Cardiac septum (tissue), 1 donor: ENCODE measurements at regions not wholly inside any gene's neighbourhood (a gene's known extent, or its start where the extent isn't known, plus 50 kb on each side); places are given as distances from the start of the nearest gene placed in this dataset.

Source experiments
- DNase-seq: peaks from one replicate; pipeline ENCODE4 v3.0.0-alpha.2; 2020; ENCODE audit warnings: low spot score
- intact Hi-C: fragments of 100-400 bp; cut with DNase I; formaldehyde crosslinking; loops from one replicate; pipeline ENCODE4 v1.14.0; 2022
- donor health status: DM: no; HTN: no; CAD: no.

DNA sequence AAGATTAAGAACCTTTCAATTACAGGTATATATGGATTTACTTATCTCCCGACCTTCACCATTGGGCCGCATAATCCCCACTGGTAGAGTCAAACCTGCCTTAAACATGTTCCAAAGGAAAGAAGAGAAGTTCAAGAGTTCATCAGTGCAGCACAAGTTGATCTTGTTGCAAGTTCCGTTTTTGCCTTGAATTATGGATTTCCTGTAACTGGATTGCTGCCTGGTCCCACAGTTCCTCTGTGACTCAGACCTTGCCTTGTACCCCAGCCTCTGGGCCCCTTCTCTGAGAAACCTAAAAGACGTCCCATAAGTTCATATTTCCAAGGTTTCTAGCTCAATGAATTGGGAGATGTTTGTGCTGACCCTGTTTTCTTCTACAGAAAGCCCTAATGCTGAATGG lies 112.5 kb upstream of the THBS1 start:
- no peak for DNase-seq
- intact Hi-C loops = no loop called here

DNA sequence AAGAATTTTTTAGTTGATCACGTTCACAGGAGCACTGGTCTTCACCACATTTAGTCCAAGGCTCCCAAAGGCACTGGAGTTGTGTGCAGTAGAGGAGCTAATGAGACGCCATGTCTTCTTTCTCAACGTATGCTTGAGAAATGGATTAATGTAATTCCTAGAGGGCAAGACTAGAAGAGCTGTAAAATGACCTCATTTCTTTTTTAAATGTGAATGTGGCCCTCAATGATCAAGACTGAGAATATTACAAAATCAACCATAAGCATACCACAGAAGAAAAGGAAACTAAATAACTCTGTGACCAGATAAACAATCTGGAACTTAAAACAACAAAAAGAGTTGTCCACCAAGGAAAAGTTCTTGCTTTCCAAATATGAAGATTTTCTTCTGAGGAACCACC lies 112.1 kb upstream of the THBS1 start:
- intact Hi-C loops = no loop called here
- no peak for DNase-seq

DNA sequence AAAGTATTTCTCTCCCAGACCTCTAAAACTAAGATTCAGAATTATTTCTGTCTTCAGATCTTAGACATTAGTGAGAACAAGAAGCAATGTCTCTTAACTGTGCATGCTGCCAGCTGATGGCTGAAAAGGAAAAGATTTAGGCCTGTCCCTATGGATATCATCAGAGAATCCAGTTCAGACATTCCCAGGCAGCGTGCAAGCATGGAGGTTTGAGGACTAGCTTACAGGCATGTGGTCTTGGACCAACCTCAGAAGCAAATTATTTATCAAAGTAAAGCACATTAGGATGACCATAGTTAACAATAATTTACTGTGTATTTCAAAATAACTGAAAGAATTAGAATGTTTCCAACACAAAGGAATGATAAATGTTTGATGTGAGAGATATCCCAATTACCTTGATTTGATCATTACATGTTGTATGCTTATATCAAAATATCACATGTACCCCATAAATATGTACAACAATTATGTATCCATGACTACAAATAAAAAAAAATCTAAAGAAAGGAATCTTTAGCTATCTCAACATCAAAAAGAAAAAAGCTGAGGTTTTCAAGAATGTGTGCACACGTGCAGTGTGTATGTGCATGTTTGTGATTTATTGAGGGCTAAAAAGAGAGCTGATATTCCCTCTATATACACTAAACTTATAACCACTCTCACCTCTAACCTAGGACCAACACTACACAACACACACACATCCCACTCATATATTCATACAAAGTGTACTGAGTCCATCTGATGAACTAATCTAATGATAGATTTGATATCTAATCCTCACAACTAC lies 108.9 kb upstream of the THBS1 start:
- intact Hi-C loops = no loop called here
- DNase-seq = no peak

DNA sequence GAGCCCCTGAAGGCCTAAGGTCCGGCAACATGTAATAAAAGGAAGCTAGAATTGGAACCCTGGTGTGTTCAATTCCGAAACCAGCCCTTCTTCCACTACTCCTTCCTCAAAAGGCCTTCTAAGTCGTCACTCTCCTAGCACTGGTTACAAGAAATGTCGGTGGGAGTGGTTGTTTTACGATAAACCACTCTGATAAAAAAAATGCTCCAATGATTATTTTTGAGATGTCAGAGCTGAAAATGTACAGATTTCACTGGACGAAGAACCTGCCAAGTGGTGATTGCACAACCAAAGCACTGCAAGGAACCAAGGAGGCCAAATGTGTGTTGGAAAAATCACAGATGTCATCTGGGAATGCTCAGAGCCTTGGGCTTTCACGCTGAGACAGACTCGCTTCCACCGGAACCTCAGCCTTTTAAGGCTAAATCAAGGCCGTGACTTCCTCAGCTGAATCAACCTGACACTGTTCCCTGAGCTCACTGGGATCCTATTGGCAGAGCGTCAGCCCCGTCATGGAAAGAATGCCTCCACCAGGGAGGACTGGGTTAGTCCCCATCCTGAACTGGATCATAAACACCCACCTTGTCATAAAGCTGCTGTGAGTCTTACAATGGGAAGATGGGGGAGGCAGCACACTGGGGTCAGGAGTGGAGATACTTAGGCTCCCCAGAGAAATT lies 108.1 kb upstream of the THBS1 start:
- DNase-seq = peak; percentile 84
- intact Hi-C loops = no loop called here

- intact Hi-C loops = no loop called here
- DNase-seq = no peak
Observed at GRCh38 chr15:39473298-39473947, 107.5 kb upstream of the THBS1 start.

- no peak for DNase-seq
- intact Hi-C loops = no loop called here
Observed at GRCh38 chr15:39474657-39475056, 106.2 kb upstream of the THBS1 start.

- intact Hi-C loops = no loop called here
Observed at GRCh38 chr15:39478996-39479395, 101.9 kb upstream of the THBS1 start.

GRCh38 chr15:39479911-39480310 lies 101.0 kb upstream of the THBS1 start:
- DNase-seq = no peak
- intact Hi-C loops = no loop called here

More at GRCh38 chr15:39478996-39479395, 101.9 kb upstream of the THBS1 start:
- DNase-seq = no peak

DNA sequence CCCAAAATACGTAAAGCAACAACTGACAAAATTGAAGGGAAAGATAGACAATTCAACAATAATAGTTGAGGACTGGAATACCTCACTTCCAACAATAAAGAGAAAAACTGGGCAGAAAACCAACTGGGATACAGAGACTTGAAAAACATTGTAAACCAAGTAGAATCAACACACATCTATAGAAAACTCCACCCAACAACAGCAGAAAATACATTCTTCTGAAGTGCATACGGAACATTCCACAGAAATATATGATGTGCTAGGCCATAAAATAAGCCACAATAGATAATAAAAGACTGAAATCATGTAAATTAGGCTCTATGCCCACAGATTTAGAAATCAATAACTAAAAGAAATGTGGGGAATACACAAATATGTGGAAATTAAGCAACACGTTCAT lies 98.4 kb upstream of the THBS1 start:
- intact Hi-C loops = no loop called here
- no peak for DNase-seq

GRCh38 chr15:39486621-39487457 lies 94.0 kb upstream of the THBS1 start:
- intact Hi-C loops = no loop called here
- DNase-seq = no peak

DNA sequence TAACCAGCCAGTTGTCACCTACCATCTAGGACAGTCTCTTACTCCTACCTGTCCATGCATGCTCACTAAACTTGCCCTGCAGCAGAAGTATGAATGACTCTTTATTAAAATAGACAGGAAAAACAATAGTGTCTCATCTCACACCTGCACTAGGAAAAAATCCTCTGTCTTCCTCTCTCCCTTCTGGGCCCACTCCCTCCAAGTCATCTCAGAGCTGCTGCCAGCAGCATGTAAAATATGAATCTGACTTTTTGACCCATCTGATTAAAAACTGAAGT lies 93.5 kb upstream of the THBS1 start:
- intact Hi-C loops = no loop called here
- DNase-seq = no peak

GRCh38 chr15:39488516-39488915 lies 92.4 kb upstream of the THBS1 start:
- intact Hi-C loops = no loop called here
- DNase-seq = no peak

DNA sequence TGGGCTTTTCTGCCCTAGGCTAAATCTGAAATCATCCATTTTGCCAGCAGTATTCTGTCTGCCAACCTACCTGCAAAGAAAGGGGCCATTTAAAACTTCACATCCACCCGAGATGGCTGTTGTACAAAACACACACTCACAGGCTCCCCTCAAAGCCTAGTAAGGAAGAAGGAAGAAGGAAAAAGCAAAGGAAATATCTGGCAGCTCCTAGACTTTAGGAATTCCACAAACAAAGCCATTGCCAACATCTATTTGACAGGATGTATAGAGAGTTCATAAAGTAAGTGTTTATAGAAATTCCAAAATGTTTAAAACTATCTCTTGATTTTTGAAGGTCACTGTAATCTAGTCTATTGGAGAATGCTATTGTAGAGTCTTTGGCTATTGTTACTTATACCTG lies 91.9 kb upstream of the THBS1 start:
- intact Hi-C loops = no loop called here
- no peak for DNase-seq

- no peak for DNase-seq
- intact Hi-C loops = loop anchor here (2.0 to 5.0 kb wide), 3 partner anchors 54 to 132 kb away; partner anchors contain the start of gene THBS1
Observed at GRCh38 chr15:39491115-39491885, 89.6 kb upstream of the THBS1 start.

DNA sequence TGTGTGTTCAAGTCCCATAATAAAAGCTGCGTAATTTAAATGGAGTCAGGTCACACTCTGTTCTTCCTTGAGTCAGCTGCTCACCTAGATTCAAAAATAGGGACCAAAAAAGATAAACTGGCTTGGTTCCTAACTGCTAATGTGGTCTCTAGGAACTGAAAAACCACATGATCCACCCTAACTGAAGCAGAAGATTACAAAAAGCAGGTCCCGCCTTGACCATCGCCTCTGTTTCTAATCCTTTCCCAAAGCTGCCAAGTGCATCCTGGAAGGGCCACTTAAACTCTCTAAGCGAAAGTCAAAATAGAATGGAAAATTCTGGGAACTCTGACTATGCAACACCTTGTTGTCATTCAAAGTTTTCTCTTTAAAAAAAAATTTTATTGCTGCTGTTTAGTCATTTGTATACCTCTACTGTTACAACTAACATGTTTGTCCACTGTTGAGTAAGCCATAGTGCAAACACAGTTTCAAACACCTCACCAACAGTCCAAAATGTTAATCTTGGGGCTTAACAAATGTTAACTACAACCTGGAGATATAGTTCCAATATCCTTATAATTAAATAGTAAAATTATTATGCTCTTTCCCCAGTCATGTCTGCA lies 88.9 kb upstream of the THBS1 start:
- intact Hi-C loops = loop anchor here (2.0 to 5.0 kb wide), 3 partner anchors 55 to 133 kb away; partner anchors contain the start of gene THBS1
- no peak for DNase-seq

DNA sequence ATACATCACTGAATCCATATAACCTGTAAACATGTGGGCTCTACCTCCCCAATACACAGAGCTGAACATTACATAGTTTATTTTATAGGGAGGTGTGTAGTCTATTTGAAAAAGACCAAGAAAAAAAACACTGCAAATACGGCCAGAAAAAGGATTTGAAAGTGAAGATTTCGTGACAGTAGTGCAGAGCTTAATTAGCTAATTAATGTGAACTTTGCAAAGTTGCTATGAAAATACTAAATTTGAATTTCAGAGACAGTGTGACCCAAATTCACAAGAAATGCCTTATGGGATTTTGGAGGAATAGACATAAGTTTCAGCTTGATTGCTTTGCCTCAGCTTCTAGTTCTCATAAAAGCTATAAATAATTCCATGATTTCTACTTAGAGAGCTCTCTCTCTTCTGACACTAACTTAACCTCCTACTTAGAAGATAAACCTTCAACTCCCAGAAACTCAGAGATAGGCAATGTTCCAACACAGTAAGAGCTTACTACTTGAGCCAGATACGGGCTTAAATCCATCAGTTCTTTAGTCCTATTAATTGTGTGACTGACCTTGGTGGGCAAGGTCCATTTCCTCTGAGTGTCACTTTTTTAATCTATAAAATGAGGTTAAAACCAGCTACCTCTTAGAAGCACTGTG lies 87.3 kb upstream of the THBS1 start:
- no peak for DNase-seq
- intact Hi-C loops = loop anchor here (5.0 kb wide), 2 partner anchors 56 to 89 kb away; partner anchors contain the start of gene THBS1

DNA sequence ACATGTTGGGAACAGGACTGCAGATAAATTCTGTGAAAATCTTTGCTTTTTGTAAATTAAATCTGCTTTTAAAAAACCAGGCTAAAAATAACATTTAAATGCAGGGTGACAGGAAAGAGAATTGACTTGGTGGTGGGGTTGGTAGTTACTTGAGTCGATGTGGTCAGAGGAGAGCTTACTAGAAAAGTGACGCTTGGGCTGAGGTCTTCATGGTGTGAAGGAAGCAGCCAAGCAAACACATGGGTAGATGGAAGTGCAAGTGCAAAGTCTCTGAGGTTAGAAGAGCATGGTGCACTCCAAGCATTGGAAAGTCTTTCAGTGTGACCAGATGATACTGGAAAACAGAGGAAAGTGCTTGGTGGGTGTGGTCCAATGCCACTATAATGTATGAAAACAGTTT lies 86.4 kb upstream of the THBS1 start:
- DNase-seq = no peak
- intact Hi-C loops = loop anchor here (5.0 kb wide), 2 partner anchors 57 to 88 kb away; partner anchors contain the start of gene THBS1
